Common myeloid progenitor, CD34-positive (primary cell): ENCODE measurements at regions not wholly inside any gene's neighbourhood (a gene's known extent, or its start where the extent isn't known, plus 50 kb on each side); places are given as distances from the start of the nearest gene placed in this dataset.
"Not testable (repeated sequence)": the region's sequence is repeated elsewhere in the genome, so short reads cannot be mapped to it uniquely, and the experiment has no call there.

ENCODE experiments used
- CTCF ChIA-PET: fragments of 350-600 bp; sonication (Branson Sonifier 250); formaldehyde crosslinking; loops from one replicate; lab custom pipeline; 2021; ENCODE audit warnings: antibody characterized with exemption; lab: Charles Lee
- POLR2A ChIA-PET: fragments of 350-600 bp; sonication (Branson Sonifier 250); formaldehyde crosslinking; loops from one replicate; lab custom pipeline; 2021; ENCODE audit warnings: antibody characterized with exemption; lab: Charles Lee
- DNase-seq, 3 donors: peaks; one replicate each; pipeline versions ENCODE4 v3.0.0 to v3.0.0-alpha.2; 2013
- H3K27ac ChIP-seq, 2 experiments: 1 replicate in 1 of 2; 2 replicates in 1 of 2; pipeline ENCODE4 v1.7.0; 2013; ENCODE audit warnings: inconsistent platforms in 2 of 2, low read length in 2 of 2, mild to moderate bottlenecking in 2 of 2, low read depth in 1 of 2, moderate library complexity in 1 of 2; ENCODE audit not compliant: severe bottlenecking in 2 of 2, insufficient read depth in 1 of 2, poor library complexity in 1 of 2
- H3K27me3 ChIP-seq, 5 experiments: replicated peaks in 2 of 5; 1 replicate in 3 of 5; 2 replicates in 2 of 5; pipeline versions ENCODE4 v1.6.1 to v1.7.0; 2013; ENCODE audit warnings: low read length in 4 of 5, mild to moderate bottlenecking in 2 of 5, moderate library complexity in 2 of 5, inconsistent platforms in 1 of 5; ENCODE audit not compliant: insufficient read depth in 5 of 5, control insufficient read depth in 4 of 5
- H3K36me3 ChIP-seq, 4 experiments: 1 replicate in 2 of 4; 2 replicates in 2 of 4; pipeline versions ENCODE4 v1.6.1 to v1.7.0; 2013; ENCODE audit warnings: low read length in 3 of 4, control low read depth in 1 of 4, mild to moderate bottlenecking in 1 of 4; ENCODE audit not compliant: control insufficient read depth in 4 of 4, insufficient read depth in 4 of 4
- H3K4me1 ChIP-seq, 4 experiments: 1 replicate in 3 of 4; 2 replicates in 1 of 4; pipeline versions ENCODE4 v1.6.1 to v1.7.1; 2013; ENCODE audit warnings: low read length in 3 of 4, mild to moderate bottlenecking in 3 of 4, control low read depth in 1 of 4, inconsistent platforms in 1 of 4, moderate library complexity in 1 of 4; ENCODE audit not compliant: control insufficient read depth in 4 of 4, insufficient read depth in 4 of 4; ENCODE audit errors: control extremely low read depth in 1 of 4
- H3K4me3 ChIP-seq, 7 experiments: 1 replicate in 4 of 7; 2 replicates in 3 of 7; pipeline versions ENCODE4 v1.5.1 to v1.7.0; 2013; ENCODE audit warnings: mild to moderate bottlenecking in 7 of 7, low read length in 6 of 7, moderate library complexity in 6 of 7, inconsistent platforms in 2 of 7, low read depth in 2 of 7, control low read depth in 1 of 7; ENCODE audit not compliant: insufficient read depth in 4 of 7, control insufficient read depth in 1 of 7; ENCODE audit errors: extremely low read depth in 1 of 7
- H3K9me3 ChIP-seq, 5 experiments: 1 replicate in 4 of 5; 2 replicates in 1 of 5; pipeline versions ENCODE4 v1.6.1 to v1.7.1; 2013; ENCODE audit warnings: low read length in 4 of 5, mild to moderate bottlenecking in 2 of 5, inconsistent platforms in 1 of 5, low read depth in 1 of 5, moderate library complexity in 1 of 5; ENCODE audit not compliant: control insufficient read depth in 4 of 5, insufficient read depth in 2 of 5; ENCODE audit errors: control extremely low read depth in 1 of 5
- WGBS: methylation state at CpG from one replicate; pipeline ENCODE4 v1.1.5; 2013; ENCODE audit not compliant: insufficient coverage; 5-methylcytosine and 5-hydroxymethylcytosine counted together

GRCh38 chr1:30525631-30525970 lies 197.8 kb downstream of the MATN1 start:
- H3K27ac ChIP-seq, result no peak overlapping the region
- no peak overlapping the region for H3K4me3 ChIP-seq
- ChIA-PET POLR2A (no interaction called here), CTCF (no interaction called here)
- no peaks in the 10 kb centered on the region for H3K4me1 ChIP-seq
- no peaks in the 10 kb centered on the region for H3K36me3 ChIP-seq
- peaks cover 0 to 49% (median 4%) of the 10 kb centered on the region in 5 experiments for H3K27me3 ChIP-seq
- DNase-seq, result no peak
- no peaks in the 10 kb centered on the region for H3K9me3 ChIP-seq
- 87% methylated on average over 3 of the region's 4 CpGs for WGBS

- ChIA-PET CTCF (no interaction called here), POLR2A (no interaction called here)
- H3K4me3 ChIP-seq, result no peak overlapping the region
- 76% methylated on average over 9 of the region's 11 CpGs for WGBS
- no peak overlapping the region for H3K27ac ChIP-seq
- peaks cover 0 to 53% (median 4%) of the 10 kb centered on the region in 5 experiments for H3K27me3 ChIP-seq
- no peaks in the 10 kb centered on the region for H3K9me3 ChIP-seq
- no peak for DNase-seq
- H3K36me3 ChIP-seq, result no peaks in the 10 kb centered on the region
- H3K4me1 ChIP-seq, result no peaks in the 10 kb centered on the region
Measured at GRCh38 chr1:30524840-30525617, 198.4 kb downstream of the MATN1 start.

- peaks cover 0 to 53% (median 3%) of the 10 kb centered on the region in 5 experiments for H3K27me3 ChIP-seq
- H3K36me3 ChIP-seq, H3K4me1 ChIP-seq, H3K4me3 ChIP-seq, H3K27ac ChIP-seq, CTCF ChIA-PET, H3K9me3 ChIP-seq, DNase-seq, POLR2A ChIA-PET: not testable (repeated sequence)
- 88% methylated on average over 3 of the region's 8 CpGs for WGBS
Measured at GRCh38 chr1:30524025-30524555, 199.3 kb downstream of the MATN1 start.

- H3K27ac ChIP-seq, result no peak overlapping the region
Measured at GRCh38 chr1:30523055-30524020, 200.0 kb downstream of the MATN1 start.

DNA sequence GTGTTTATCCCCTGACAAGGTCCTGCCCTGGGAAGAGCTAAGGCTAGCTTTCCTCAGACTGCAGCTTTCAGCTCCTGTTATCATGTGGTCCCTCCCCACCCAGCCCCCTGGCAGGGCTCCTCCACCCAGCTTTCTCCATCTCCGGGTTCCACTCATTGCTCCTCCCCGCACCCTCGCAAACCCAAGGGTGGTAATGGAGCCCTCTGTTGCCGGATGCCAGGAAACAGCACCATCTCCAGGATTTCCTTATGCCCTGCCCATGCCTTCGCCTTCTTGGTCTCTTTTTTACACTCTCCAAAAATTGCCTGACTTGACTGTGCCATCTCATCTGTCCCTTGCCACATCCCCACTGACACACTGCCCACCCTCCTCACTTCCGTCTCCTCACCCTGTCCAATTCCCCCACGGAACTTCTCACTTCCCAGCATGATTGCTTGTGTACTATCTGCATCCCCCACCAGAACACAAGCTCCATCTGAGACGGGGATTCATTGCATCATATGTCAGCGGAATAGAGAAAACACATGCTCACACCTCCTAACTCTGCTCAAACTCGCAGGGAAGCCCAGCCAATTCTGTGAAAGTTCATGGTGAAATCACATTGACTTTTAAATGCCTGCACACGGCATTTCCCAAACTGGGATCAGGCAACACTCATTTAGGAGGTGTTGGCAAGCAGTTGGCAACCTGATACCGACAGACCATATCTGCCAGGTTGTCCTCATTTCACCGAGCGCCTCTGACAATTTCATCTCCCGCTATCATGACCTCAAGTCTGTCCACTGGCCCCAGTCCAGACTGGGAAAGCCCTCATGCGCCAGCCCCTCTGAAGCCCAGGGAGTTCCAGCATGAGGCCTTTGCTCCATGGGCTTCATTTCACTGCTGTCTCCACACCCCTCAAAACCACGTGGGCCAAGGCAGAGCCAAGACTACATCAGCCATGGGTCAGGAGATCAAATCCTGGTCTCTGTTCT lies 201.1 kb downstream of the MATN1 start:
- no peak overlapping the region for H3K27ac ChIP-seq
- POLR2A ChIA-PET, result no interaction called here

More at GRCh38 chr1:30523055-30524020, 200.0 kb downstream of the MATN1 start:
- 82% methylated on average over 5 of the region's 5 CpGs for WGBS
- H3K27me3 ChIP-seq, result peaks cover 0 to 53% (median 3%) of the 10 kb centered on the region in 5 experiments
- H3K36me3 ChIP-seq, result no peaks in the 10 kb centered on the region
- DNase-seq, result no peak
- no peaks in the 10 kb centered on the region for H3K4me1 ChIP-seq
- no peaks in the 10 kb centered on the region for H3K9me3 ChIP-seq
- ChIA-PET CTCF (no interaction called here), POLR2A (no interaction called here)
- H3K4me3 ChIP-seq, result no peak overlapping the region

DNA sequence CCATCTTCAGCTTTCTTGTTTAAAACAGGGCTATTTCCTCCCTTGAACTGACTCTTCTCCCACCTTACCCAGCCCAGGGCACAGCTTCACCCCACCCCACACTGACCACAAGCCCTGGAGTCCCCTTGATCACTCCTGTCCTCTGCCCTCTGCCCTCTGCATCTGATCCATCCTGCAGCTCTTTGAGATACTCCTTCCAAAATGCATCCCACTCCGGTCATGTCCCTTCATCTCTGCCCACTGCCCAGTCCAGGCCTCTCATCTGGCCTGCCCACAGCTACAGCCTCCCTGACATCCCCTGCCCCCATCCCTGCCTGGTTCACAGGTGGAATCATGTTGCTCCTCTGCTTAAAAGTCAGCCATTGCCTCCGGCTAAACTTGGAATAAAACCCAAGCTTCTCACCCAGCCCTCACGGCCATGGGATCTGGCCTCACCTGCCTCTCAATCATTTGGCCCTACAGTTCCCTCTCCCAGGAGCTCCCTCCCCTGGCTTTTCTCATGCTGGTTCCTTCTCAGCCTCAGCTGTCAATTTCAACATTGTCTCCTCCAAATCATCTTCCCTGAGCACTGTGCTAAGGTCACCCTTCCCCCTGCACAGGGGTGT lies 202.0 kb downstream of the MATN1 start:
- WGBS, result 75% methylated on average over 2 of the region's 3 CpGs
- POLR2A ChIA-PET, result no interaction called here
- Histone ChIP-seq H3K27ac (no peak overlapping the region), H3K9me3 (no peaks in the 10 kb centered on the region), H3K4me3 (no peak overlapping the region), H3K4me1 (no peaks in the 10 kb centered on the region), H3K36me3 (no peaks in the 10 kb centered on the region), H3K27me3 (peaks cover 0 to 36% (median 3%) of the 10 kb centered on the region in 5 experiments)
- CTCF ChIA-PET, result no interaction called here
- no peak for DNase-seq

More for the DNA sequence above, 201.1 kb downstream of the MATN1 start:
- H3K27me3 ChIP-seq, result peaks cover 0 to 45% (median 3%) of the 10 kb centered on the region in 5 experiments
- no peak for DNase-seq
- H3K36me3 ChIP-seq, result no peaks in the 10 kb centered on the region
- H3K4me1 ChIP-seq, result no peaks in the 10 kb centered on the region
- CTCF ChIA-PET, result no interaction called here
- H3K4me3 ChIP-seq, result no peak overlapping the region
- WGBS, result 67% methylated on average over 17 of the region's 17 CpGs
- H3K9me3 ChIP-seq, result no peaks in the 10 kb centered on the region
